NK-92 treated with Interleukin-12 subunit alpha and Interleukin-12 subunit beta, amount 100 ng/mL, for 24 hours (cell line): ENCODE measurements at regions not wholly inside any gene's neighbourhood (a gene's known extent, or its start where the extent isn't known, plus 50 kb on each side); places are given as distances from the start of the nearest gene placed in this dataset.

Source experiments
- DNase-seq: peaks from one replicate; lab custom pipeline; 2025; lab: John Stamatoyannopoulos, UW

DNA sequence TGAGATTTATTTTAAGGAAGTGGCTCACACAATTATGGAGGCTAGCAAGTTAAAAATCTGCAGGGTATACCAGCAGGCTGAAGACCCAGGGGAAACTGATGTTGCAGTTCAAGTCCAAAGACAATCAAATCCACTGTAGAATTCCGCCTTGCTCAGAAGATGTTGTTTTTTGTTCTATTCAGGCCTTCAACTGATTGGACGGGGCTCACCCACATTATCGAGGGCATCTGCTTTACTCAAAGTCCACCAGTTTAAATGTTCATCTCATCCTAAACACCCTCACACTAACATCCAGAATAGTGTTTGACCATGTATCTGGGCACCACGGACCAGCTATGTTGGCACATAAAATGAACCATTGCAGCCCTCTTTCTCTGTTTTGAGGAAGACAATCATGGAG is 211.2 kb upstream of the GPR26 start:
- no peak for DNase-seq

DNA sequence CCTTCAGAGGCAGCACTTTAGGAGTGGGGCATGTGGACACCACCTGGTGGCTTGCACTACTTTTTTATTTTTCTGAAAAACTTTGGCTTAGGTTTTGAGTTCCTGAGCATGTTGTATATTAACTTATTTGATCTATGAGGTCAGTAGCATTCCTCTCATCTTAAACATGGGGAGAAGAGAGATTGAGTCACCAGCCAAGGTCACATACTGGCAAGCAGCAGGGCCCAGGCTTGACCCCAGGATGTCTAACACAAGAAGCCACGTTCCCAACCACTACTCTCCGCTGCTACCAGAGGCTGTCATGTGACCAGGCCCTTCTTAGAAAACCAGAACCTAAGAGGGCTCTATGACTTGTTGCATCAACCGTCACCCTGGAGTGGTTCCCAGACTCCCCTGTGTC is 210.3 kb upstream of the GPR26 start:
- no peak for DNase-seq

DNA sequence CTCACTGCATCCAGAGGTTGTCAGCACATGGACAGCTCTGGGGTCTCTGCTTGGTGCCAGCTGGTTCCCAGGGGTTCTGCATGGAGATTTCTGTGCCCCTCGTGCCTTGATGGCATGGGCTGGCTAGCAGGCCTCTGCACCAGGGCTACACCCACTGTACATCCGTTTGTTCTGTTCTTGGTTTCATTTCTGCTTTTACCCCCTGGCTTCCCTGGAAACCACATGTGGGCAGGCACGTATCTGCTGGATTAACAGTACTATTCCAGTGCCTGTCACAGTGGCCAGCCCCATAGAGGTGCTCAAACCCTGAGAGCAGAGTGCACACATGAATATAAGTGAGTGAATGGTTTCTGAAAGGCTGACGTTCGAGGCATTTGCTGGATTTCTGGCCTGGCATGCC is 207.2 kb upstream of the GPR26 start:
- DNase-seq, result no peak

- DNase-seq, result no peak
Observed at GRCh38 chr10:123459371-123460091, 206.6 kb upstream of the GPR26 start.

GRCh38 chr10:123462246-123462645 is 203.9 kb upstream of the GPR26 start:
- DNase-seq, result no peak

GRCh38 chr10:123462756-123463155 is 203.4 kb upstream of the GPR26 start:
- DNase-seq, result no peak

GRCh38 chr10:123463181-123463580 is 203.0 kb upstream of the GPR26 start:
- DNase-seq, result no peak

DNA sequence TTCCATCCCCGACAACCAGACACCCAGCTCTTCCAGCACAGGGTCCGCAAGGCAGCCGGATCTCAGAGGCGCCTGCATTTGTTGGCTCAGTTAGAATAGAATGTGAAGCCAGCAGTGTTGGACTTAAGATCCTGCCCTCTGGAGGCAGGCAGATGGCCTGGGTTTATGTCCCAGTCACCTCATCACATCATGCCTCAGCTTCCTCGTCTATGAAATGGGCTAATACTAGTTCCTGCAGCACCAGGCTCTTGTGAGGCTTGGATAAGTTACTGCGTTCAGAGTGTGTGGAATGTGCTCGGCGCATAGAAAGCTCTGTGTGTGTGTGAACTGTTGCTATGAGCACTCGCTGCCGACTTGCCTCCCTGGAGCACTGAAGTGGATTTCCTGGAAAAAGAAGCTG is 202.5 kb upstream of the GPR26 start:
- DNase-seq, result no peak

- DNase-seq, result no peak
Observed at GRCh38 chr10:123464430-123465323, 201.5 kb upstream of the GPR26 start.

- DNase-seq, result no peak
Observed at GRCh38 chr10:123470336-123470921, 195.7 kb upstream of the GPR26 start.

DNA sequence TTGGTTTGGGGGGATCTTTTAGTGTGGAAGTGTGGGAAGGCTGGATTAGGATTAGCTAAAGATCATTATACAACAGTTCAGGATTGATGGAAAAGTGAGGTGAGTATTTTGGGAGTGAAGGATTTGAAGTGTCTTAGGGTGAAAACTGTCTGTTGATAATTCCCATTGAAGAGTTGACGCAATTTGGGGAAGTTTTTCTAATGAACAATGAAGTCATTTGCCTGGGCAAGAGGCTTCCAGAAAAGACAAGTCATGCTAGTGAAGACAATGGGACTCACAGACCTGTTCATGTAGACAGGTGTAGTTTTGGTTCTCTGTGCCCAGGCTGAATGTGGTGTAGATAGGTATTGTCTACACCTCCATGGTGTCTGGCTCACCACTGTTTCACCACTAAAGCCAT is 194.3 kb upstream of the GPR26 start:
- DNase-seq, result no peak

- no peak for DNase-seq
Observed at GRCh38 chr10:123472606-123473005, 193.5 kb upstream of the GPR26 start.

GRCh38 chr10:123474700-123475099 is 191.5 kb upstream of the GPR26 start:
- no peak for DNase-seq

DNA sequence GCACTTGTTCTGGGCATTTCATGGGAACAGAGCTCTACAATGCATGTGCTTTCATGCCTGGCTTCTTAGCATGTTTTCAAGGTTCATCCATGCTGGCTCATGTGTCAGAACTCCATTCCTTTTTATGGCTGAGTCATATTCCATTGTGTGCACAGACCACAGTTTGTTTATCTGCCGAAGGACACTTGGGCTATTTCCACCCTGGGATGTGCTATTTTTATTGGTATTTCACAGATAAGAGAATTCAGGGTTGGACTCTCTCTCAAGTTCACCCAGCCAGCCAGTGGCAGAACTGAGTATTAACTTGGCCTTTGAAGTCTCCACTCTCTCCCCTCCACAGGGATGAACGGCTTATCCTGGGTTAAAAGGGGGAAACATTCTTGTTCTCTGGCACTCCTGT is 190.7 kb upstream of the GPR26 start:
- DNase-seq, result no peak

GRCh38 chr10:123478116-123478515 is 188.0 kb upstream of the GPR26 start:
- no peak for DNase-seq

DNA sequence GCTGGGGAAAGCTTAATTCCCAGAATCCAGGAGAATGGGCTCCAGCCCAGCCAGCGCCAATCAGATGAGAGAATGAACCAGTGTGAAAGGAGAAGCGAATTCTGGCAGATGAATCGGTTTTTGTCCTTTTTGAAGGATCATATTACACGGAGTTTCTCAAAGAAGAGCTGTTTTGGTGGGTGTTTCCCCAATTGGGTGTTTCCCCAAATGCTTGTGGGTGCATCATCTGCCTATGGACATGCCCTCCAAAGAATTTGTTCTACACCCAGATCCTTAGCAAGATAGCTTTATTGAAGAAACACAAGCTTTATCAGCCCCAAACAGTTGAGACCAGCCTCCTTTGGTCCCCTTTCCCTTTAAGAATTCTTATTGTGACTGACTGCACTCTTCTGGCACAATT is 186.5 kb upstream of the GPR26 start:
- DNase-seq, result no peak

- DNase-seq, result no peak
Observed at GRCh38 chr10:123480344-123480743, 185.8 kb upstream of the GPR26 start.

DNA sequence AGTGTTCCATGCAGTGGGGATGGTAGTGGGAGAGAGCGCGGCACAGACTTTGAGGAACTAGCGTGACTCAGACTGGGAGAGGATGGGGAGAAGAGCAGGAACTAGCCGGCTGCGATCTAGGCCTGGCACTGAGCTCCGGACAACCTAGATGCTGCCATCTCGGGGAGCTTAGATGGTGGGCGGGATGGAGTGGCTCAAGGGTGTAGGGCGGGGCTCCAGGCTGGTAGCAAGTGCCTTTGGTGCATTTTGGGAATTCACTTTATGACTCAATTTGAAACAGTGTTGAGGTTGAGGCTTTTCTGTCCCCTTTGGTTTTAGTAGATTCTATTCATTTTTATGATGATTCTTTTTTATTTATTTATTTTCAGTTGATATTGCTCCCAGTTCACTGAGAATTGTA is 185.3 kb upstream of the GPR26 start:
- DNase-seq, result no peak

DNA sequence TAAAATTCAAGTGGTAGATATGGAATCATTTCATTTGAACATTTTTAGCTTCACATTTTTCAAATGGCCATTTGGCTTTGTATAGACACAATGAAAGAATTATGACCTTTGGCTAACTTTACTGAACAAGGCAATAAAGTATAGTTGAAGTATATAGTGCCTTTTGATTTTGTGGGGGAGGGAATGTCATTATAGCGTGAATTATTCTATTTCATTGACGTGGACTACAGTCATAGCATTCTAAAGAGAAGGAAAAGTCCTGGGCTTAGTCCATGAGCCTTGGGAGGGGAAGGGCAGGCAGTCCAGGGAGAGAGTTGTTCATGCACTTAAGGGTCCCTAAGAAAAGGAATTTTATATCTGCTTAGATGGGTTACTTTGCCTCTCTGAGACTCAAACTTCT is 181.4 kb upstream of the GPR26 start:
- DNase-seq, result no peak

DNA sequence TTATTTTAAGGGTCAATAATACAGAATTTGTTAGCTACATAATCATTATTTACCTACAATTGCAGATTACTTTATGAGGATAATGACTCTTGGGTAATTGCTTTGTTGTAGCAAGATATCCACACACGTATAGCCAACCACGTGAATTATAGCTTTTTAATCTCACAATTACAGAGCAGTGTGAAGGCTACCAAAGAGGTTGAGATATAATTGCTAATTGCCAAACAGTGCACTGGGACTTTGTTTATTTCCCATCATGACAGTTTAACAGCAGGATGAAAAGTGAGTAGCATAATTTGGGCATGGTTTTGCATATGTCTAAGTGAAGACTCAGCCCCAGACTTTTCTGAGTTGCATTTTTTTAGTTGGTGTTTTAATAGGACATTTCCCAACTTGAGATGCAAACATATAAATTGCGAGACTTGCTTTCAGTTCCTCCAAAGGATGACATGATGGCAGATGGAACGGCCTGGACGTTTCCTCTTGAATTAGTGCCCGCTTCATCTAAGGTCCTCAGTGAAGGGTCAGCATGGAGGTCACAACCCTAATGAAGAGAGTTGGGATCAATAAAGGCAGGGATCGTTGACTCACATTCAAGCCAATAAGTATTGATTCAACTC is 180.7 kb upstream of the GPR26 start:
- no peak for DNase-seq

DNA sequence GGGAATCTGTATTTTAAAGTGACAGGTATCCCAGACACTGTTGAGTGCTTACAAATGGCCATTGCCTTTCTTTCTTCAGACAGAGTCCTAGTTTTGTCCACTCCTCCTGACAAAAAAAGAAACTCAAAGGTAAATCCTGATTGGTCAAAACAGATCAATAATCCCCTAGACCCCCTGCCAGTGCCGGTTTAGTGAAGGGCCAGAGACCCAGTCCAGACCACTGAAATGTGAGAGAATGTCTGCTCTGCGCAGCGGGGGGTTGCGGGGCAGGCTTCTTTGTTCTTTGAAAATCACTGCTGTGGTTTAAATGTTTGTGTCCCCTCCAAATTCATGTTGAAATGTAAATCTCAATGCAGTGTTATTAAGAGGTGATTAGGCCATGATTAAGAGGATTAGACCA is 177.7 kb upstream of the GPR26 start:
- DNase-seq, result no peak

DNA sequence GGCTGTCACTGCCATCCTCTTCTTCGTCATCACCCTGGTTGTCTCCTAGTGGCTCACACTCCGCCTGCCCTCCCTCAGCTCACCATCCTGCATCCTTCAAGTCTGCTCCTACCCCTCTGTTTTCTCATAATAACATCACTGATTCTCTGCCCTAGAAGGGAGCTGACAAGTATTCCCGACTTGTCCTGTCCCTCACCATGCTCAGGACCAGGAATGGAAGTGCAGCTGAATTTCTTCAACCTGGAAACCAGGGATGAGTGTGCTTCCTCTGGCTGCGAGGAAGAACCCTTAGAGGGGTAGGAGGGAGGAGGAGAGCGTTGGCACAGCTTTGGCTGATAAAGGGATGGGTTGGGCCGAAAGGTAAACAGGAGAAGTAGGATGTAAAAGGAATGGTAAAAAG is 174.8 kb upstream of the GPR26 start:
- DNase-seq, result no peak

GRCh38 chr10:123492016-123492415 is 174.1 kb upstream of the GPR26 start:
- no peak for DNase-seq
